Adrenal gland (tissue), 5 donors: ENCODE measurements at regions not wholly inside any gene's neighbourhood (a gene's known extent, or its start where the extent isn't known, plus 50 kb on each side); places are given as distances from the start of the nearest gene placed in this dataset.

Experiments
- POLR2A ChIP-seq, 2 donors: fragments of 450-650 bp; IDR thresholded peaks; one replicate each; pipeline ENCODE4 v1.6.1; 2017; ENCODE audit warnings: antibody characterized with exemption in 2 of 2, mild to moderate bottlenecking in 2 of 2, moderate library complexity in 1 of 2
- TF ChIP-seq, protein P1 (sequence below), 6 experiments: fragments of 450-650 bp in 4 of 6; fragments of 200-600 bp in 2 of 6; sonication (generic) in 1 of 6; IDR thresholded peaks; 1 replicate in 5 of 6; 2 replicates in 1 of 6; pipeline versions ENCODE4 v1.5.1 to v1.8.0; 2016 to 2021; ENCODE audit warnings: antibody characterized with exemption in 6 of 6, mild to moderate bottlenecking in 2 of 6, moderate library complexity in 1 of 6
- donor health status: DM: no; HTN: no; CAD: no.

DNA sequence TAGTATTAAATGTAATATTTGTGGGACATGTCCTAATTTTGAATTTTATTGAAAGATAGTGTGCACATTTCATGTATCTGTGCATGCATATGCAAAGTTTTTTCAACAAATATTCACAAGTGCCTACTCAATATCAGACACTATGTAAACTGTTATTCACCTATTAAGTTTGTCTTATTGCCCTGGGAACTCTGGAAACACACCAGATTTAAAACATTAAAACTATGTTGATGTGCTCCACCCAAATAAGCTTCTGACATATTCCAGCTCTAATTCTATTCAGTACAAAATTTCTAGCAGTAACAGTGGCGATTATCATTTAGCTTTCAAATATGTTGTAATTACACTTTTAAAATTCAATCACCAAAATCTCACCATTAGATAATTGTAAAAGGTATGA, 183.1 kb upstream of the TTC29 start:
- TF ChIP-seq, protein P1, sequence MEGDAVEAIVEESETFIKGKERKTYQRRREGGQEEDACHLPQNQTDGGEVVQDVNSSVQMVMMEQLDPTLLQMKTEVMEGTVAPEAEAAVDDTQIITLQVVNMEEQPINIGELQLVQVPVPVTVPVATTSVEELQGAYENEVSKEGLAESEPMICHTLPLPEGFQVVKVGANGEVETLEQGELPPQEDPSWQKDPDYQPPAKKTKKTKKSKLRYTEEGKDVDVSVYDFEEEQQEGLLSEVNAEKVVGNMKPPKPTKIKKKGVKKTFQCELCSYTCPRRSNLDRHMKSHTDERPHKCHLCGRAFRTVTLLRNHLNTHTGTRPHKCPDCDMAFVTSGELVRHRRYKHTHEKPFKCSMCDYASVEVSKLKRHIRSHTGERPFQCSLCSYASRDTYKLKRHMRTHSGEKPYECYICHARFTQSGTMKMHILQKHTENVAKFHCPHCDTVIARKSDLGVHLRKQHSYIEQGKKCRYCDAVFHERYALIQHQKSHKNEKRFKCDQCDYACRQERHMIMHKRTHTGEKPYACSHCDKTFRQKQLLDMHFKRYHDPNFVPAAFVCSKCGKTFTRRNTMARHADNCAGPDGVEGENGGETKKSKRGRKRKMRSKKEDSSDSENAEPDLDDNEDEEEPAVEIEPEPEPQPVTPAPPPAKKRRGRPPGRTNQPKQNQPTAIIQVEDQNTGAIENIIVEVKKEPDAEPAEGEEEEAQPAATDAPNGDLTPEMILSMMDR (IDR thresholded peaks at IDR 0.05) = no peak
- TF ChIP-seq POLR2A (IDR thresholded peaks at IDR 0.05) = no peak
